GM12878 (cell line): ENCODE measurements at regions not wholly inside any gene's neighbourhood (a gene's known extent, or its start where the extent isn't known, plus 50 kb on each side); places are given as distances from the start of the nearest gene placed in this dataset.
A peak's percentile ranks its signal among the peaks of the same experiment; 100 is the strongest.

Experiments used
- CBX5 ChIP-seq: sonication (generic); IDR thresholded peaks from 2 replicates; pipeline ENCODE4 v1.6.1; 2016; ENCODE audit warnings: low read depth, moderate library complexity, mild to moderate bottlenecking, inconsistent platforms
- CEBPB ChIP-seq, 2 experiments: fragments of 150-350 bp in 1 of 2; IDR thresholded peaks; 2 replicates each; pipeline ENCODE4 v1.6.1; 2012 to 2014; ENCODE audit warnings: low read depth in 2 of 2, low read length in 2 of 2, borderline replicate concordance in 1 of 2, inconsistent platforms in 1 of 2
- CHD1 ChIP-seq: IDR thresholded peaks from 2 replicates; pipeline ENCODE4 v1.6.1; 2012; ENCODE audit warnings: low read depth, low read length, improper control_type of control experiment
- EP300 ChIP-seq, 2 experiments: fragments of 150-350 bp in 1 of 2; IDR thresholded peaks; 2 replicates each; pipeline ENCODE4 v1.6.1; 2011 to 2012; ENCODE audit warnings: low read depth in 2 of 2, low read length in 2 of 2, borderline replicate concordance in 1 of 2, improper control_type of control experiment in 1 of 2, inconsistent platforms in 1 of 2; ENCODE audit not compliant: control insufficient read depth in 1 of 2
- FOS ChIP-seq: IDR thresholded peaks from 3 replicates; pipeline ENCODE4 v1.6.1; 2011; ENCODE audit warnings: borderline replicate concordance; ENCODE audit not compliant: insufficient read length; ENCODE audit errors: extremely low read depth
- KDM1A ChIP-seq: fragments of 200-600 bp; sonication (generic); IDR thresholded peaks from 2 replicates; pipeline ENCODE4 v1.6.1; 2016; ENCODE audit warnings: borderline replicate concordance
- KLF5 ChIP-seq: fragments of 450-650 bp; IDR thresholded peaks from 2 replicates; pipeline ENCODE4 v1.6.1; 2014; ENCODE audit warnings: mild to moderate bottlenecking; ENCODE audit not compliant: partially characterized antibody
- MEF2B ChIP-seq: fragments of 450-650 bp; IDR thresholded peaks from 2 replicates; pipeline ENCODE4 v1.6.1; 2018; ENCODE audit warnings: mild to moderate bottlenecking, moderate library complexity; ENCODE audit not compliant: partially characterized antibody, poor library complexity, severe bottlenecking
- MLLT1 ChIP-seq: fragments of 450-650 bp; IDR thresholded peaks from 2 replicates; pipeline ENCODE4 v1.6.1; 2016; ENCODE audit warnings: mild to moderate bottlenecking
- MTA3 ChIP-seq: IDR thresholded peaks from 2 replicates; pipeline ENCODE4 v1.6.1; 2012; ENCODE audit warnings: low read length, inconsistent platforms, borderline replicate concordance
- MYB ChIP-seq: fragments of 150-350 bp; IDR thresholded peaks from 2 replicates; pipeline ENCODE4 v1.6.1; 2014; ENCODE audit warnings: mild to moderate bottlenecking, low read depth, low read length, borderline replicate concordance
- NFIC ChIP-seq: IDR thresholded peaks from 2 replicates; pipeline ENCODE4 v1.6.1; 2012; ENCODE audit warnings: low read depth, mild to moderate bottlenecking, inconsistent platforms, low read length, moderate library complexity
- PAX5 ChIP-seq: IDR thresholded peaks from 2 replicates; pipeline ENCODE4 v1.6.1; 2011; ENCODE audit warnings: low read depth, low read length, borderline replicate concordance
- PBX3 ChIP-seq: IDR thresholded peaks from 2 replicates; pipeline ENCODE4 v1.6.1; 2011; ENCODE audit warnings: mild to moderate bottlenecking, low read depth, low read length, moderate library complexity; ENCODE audit not compliant: insufficient replicate concordance
- RELB ChIP-seq: fragments of 450-650 bp; IDR thresholded peaks from 2 replicates; pipeline ENCODE4 v1.6.1; 2017; ENCODE audit warnings: low read depth, mild to moderate bottlenecking, moderate library complexity
- RFX5 ChIP-seq: IDR thresholded peaks from 2 replicates; pipeline ENCODE4 v1.6.1; 2011; ENCODE audit warnings: low read depth, low read length, improper control_type of control experiment
- SMAD1 ChIP-seq: fragments of 450-650 bp; IDR thresholded peaks from 2 replicates; pipeline ENCODE4 v1.6.1; 2018; ENCODE audit warnings: mild to moderate bottlenecking, low read depth; ENCODE audit not compliant: partially characterized antibody
- SP1 ChIP-seq: IDR thresholded peaks from one replicate; pipeline ENCODE4 v1.6.1; 2011; ENCODE audit warnings: low read depth, low read length
- TCF3 ChIP-seq: IDR thresholded peaks from 2 replicates; pipeline ENCODE4 v1.6.1; 2012; ENCODE audit warnings: low read depth, mild to moderate bottlenecking, low read length, borderline replicate concordance; ENCODE audit not compliant: insufficient read depth
- ZBED1 ChIP-seq: IDR thresholded peaks from 2 replicates; pipeline ENCODE4 v1.6.1; 2016; ENCODE audit warnings: borderline replicate concordance
- ZNF592 ChIP-seq: fragments of 450-650 bp; IDR thresholded peaks from 2 replicates; pipeline ENCODE4 v1.6.1; 2017; ENCODE audit warnings: mild to moderate bottlenecking, moderate library complexity

- TF ChIP-seq ZNF592 (0 out of 2 replicates have a peak, but pooled peaks have one; percentile 19), MYB (no peak), MTA3 (no peak), KLF5 (no peak), EP300 (IDR thresholded peaks at IDR 0.05; ENCODE audit: borderline replicate concordance in 1 of 2, control insufficient read depth in 1 of 2, low read depth in 2 of 2, low read length in 2 of 2) (0 out of 4 replicates have a peak, but pooled peaks of 1 of the 2 experiments have one; percentile 30), MLLT1 (peak; percentile 78), CHD1 (no peak), KDM1A (no peak), FOS (no peak), PBX3 (peak; percentile 81), SP1 (no peak), PAX5 (no peak), RFX5 (no peak), RELB (peak; percentile 84), ZBED1 (no peak), MEF2B (no peak), CEBPB (IDR thresholded peaks at IDR 0.05; ENCODE audit: borderline replicate concordance in 1 of 2, low read depth in 2 of 2, low read length in 2 of 2) (peak in 1 of 2 experiments; percentile 33; a peak in 1 of 4 replicates), TCF3 (no peak), NFIC (peak; percentile 52; the same call in 1 of the 2 replicates), SMAD1 (no peak), CBX5 (no peak)
Observed at GRCh38 chr5:54390539-54391031, 64.9 kb upstream of the HSPB3 start (continued).
